GM18507 (cell line): ENCODE measurements at regions not wholly inside any gene's neighbourhood (a gene's known extent, or its start where the extent isn't known, plus 50 kb on each side); places are given as distances from the start of the nearest gene placed in this dataset.

Experiments used
- DNase-seq: peaks from one replicate; pipeline ENCODE4 v3.0.0; 2011; ENCODE audit warnings: low read depth; ENCODE audit not compliant: insufficient read length; ENCODE audit errors: extremely low spot score
- FAIRE-seq: peaks from 2 replicates; lab custom pipeline; 2011; peaks lifted over from hg19 to GRCh38; lab: Jason Lieb, UNC

DNA sequence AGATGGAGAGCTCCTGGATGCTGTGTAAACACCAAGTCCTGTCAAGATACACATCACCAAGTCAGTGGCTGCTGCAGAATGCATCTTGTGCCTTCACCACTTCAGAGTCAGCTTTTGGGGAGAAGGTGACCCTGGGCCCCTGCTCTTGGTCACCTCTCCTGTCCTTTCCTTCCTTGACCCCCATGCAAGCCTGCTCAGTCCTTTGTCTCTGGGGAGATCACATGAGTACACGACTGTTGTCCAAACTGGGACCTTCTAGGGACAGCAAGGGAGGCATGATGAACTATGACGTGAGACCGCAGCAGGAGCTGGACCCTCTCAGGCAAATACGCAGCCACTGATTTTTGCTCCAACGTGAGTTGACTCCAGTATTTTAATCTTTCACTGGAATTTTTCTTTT is 706.9 kb upstream of the ID2 start:
- DNase-seq (no peak), FAIRE-seq (no peak)

GRCh38 chr2:7976206-7976605 is 705.6 kb upstream of the ID2 start:
- DNase-seq, result no peak
- no peak for FAIRE-seq

DNA sequence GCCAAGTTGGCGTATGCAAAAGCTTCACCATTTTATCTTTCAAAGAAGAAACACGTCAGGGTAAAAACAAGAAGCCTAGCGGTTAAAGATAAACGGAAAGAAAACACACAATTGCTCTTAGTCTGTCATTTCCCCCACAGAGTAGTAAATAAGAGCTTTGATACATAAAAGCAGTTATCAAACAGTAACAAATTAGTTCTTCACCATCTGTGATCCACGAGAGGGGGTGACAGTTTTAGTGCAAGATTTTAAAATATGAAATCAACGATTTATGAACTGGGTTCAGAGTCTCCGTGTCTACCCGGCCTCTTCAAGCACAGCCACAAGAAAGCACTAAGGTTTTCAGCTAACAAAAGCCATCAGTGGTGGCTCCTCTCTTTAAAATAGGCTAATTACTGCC is 703.9 kb upstream of the ID2 start:
- no peak for DNase-seq
- no peak for FAIRE-seq

GRCh38 chr2:7982054-7982453 is 699.8 kb upstream of the ID2 start:
- DNase-seq, result no peak
- no peak for FAIRE-seq

GRCh38 chr2:7983451-7983850 is 698.4 kb upstream of the ID2 start:
- no peak for FAIRE-seq
- no peak for DNase-seq

GRCh38 chr2:7983912-7984311 is 697.9 kb upstream of the ID2 start:
- FAIRE-seq (no peak), DNase-seq (no peak)

DNA sequence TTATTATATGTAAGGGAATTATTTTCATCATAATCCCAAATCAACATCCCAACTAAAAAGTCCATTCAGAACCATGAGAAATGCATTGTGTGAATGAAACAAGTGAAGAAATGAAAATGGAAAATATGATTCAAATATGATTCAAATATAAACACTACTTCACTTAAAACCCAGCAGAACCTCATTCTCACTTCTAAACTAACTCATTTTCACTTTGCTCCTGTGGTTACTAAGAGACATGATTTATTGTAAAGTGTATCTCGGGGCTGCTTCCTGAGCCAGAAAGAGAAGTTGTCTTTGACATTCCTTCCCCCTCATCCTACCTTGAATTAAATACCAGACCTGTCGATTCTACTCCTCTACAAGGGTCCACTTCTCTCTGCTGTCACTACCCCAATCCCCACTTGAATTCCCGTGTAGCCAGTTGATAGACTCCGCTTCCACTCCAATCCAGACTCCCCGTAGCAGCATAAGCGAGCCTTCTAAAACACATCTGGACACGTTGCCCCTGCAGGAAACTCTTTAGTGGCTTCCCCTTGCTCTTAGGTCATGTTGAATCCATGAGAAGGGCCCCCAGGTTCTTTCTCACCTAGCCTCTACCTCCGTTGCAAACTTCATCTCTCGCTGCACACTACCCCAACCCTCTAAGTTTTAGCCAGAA is 697.0 kb upstream of the ID2 start:
- FAIRE-seq (peak; percentile 54), DNase-seq (no peak)

DNA sequence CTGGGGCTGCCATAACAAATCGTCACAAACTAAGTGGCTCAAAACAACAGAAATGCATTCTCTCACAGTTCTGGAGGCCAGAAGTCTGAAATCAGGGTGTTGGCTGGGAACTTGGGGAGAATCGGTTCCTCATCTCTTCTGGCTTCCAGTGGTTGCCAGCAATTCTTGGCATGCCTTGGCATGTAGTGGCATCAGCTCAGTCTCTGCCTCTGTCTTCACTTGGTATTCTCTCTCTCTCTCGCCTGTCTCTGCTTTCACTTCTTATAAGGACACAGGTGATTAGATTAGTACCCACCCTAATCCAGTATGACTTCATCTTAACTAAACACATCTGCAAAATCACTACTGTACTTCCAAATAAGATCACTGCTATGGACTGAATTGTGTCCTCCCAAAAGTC is 695.4 kb upstream of the ID2 start:
- DNase-seq, result no peak

GRCh38 chr2:7987992-7988391 is 693.9 kb upstream of the ID2 start:
- FAIRE-seq (no peak), DNase-seq (no peak)

More for the DNA sequence above, 695.4 kb upstream of the ID2 start:
- no peak for FAIRE-seq

GRCh38 chr2:7988440-7988839 is 693.4 kb upstream of the ID2 start:
- no peak for FAIRE-seq
- DNase-seq, result no peak

- DNase-seq (no peak), FAIRE-seq (no peak)
Measured at GRCh38 chr2:7989823-7990222, 692.0 kb upstream of the ID2 start.

DNA sequence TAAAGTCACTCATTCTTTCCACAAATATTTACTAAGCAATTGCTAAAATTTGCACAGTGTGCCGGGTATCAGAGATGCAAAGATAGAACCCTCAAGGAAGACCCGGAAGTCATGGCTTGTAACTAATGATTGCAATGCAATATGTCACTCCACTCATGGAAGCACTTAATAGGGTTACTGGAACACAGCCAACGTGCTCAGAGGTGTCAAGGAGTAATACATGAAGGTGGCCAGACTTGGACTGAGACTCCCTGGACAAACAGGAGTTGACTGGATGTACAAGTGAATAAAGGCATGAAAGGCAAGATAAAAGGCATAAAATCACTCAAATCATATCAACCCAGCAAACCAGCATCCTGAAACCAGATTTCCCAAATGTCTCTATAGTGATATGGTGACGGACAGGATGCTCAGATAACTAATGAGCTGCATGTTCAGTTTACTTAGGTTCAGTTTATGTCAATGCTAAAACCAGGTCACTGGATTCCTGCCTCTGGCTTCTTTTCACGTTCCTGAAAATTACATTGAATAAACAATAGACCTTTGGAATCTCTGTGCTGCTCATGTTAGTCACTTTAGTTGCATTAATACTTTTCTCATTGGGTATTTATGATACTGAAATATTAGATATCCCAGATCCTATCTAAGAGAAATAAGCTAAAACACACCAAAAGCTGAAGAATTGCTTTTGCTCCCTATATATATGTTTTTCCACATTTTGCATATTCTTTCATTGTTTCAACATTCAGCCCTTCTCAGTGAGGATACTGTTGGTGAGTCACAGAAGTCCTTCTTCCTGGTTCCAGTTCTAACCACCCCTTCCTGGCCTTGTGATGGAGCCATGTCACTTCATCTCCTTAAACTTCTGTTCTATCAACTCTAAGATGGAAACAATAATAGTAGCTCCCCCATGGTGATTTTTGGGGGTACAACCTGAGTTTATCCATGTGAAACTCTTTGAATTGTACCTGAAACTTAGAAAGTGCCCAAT is 688.9 kb upstream of the ID2 start:
- DNase-seq (no peak), FAIRE-seq (no peak)

DNA sequence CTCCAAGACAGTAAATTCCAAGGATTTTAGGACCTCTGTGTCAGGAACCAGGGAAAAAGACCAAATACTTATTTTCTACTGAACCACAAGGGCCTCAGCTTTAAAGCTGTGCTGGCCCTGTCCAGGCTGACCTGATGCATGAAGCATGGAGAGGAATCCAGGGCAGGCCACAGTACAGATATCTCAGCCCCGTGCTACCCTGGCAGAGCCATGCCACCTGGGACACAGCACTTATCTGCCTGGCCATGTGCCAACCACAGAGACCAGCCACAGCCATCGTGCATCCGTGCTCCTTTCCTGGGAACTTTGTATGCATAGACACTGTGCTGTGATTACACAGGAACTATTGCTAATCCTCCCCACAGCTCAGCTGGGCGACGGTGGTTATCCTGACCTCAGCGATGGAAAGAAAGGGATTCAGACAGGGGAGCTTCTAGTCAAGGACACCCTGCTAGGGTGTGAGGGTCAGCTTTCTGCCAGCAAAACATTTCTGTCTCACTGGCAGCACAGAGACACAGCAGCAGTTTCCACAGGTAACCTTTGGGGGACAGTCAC is 687.4 kb upstream of the ID2 start:
- FAIRE-seq, result no peak

GRCh38 chr2:7997279-7997678 is 684.6 kb upstream of the ID2 start:
- no peak for DNase-seq
- no peak for FAIRE-seq

More for the DNA sequence above, 687.4 kb upstream of the ID2 start:
- no peak for DNase-seq

GRCh38 chr2:7999683-8000476 is 682.0 kb upstream of the ID2 start:
- DNase-seq (no peak), FAIRE-seq (no peak)

DNA sequence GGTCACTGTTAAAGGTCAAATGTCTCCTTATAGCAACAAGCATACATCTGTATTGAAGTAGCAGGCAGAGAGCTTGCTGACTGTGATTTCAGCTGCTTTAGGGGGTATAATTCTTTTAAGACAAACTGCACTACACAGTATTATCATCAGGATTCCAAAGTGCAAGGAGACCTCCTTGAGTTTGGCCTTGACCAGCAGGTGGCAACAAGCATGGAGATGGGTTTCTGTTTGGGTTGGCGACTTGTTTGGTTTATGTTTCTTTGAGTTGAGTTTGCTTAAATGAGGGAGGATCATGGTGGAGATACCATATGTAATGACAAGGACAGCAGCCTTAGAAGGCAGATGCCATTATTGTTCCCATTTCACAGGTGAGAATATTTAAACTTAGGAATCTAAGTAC is 681.0 kb upstream of the ID2 start:
- FAIRE-seq, result no peak

DNA sequence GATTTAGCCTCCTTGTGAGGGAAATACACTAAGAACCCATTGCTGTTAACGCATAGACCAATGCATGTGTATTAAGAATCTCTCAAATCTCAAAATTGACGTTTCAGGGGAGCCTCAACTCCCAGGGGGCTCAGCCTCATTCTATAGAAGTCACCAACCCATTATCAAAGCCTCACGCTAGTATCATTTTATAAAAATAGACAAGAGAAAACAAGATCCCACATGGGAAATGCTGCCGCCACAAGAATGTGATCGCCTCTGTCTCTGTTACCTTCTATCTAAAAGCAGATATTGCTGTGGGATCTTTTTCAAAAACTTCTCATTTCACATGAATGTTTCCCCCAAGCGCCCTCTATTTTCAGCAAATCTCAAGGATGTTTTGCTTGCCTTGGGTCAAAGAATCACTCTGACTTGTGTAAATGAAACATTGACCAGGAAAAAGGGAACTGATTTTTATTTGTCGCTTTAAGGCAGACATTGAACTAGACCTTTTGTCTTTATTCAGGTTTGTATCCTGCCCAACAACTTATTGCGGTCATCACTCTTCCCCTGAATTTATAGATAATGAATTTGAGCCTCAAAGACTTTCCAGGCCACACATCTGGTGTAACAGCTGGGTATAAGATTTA is 679.0 kb upstream of the ID2 start:
- DNase-seq (no peak), FAIRE-seq (peak; percentile 21)

More for the DNA sequence above, 681.0 kb upstream of the ID2 start:
- DNase-seq, result no peak

DNA sequence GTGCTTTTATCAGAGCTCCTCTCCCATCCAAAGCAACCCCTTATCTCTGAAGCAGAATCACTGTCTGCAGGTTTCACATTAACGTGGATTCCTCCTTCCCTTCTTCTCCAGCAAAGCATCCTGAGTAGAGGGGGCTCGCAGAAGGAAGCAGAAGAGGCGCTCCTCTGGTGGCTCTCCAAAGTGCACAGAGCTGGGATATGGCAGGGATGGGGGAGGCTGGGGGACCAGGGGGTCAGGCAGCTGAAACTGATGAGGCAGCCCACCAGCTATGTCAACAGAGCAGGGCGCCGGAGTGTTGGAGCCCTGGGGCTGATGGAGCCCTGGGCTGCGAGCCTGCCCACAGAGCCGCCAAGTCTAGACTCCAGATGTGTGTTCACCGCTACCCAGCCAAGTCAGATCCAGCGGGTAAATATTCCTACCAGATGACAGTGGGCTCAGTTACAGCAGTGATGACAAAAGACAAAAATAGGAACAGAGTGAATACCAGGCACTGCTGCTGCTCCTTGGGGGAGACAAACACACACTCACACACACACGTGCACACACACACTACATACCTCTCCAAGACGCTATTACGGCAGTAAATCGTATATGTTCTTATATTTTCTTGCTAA is 678.3 kb upstream of the ID2 start:
- no peak for FAIRE-seq
- DNase-seq, result no peak

DNA sequence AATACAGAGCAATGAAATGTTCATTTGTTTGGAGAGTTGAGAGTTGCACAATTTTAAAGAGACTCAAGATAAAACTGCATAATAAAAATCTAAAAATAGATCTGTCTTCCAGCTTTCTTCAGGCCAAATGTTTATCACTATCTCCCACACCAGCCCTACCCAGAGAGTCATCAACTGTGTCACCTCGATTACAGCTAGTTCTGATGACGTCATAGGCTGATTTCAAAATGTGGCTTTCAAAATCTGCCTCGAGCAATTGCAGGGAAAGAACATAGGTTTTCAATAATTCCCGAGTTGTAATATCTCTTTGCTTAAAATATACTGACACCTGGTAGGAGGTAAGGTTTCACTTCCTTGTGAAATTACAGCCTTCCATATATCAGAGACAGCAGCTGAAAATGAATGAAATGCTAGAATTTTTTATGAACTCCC is 677.6 kb upstream of the ID2 start:
- FAIRE-seq (no peak), DNase-seq (no peak)
